ENCODE measurements at regions not wholly inside any gene's neighbourhood (a gene's known extent, or its start where the extent isn't known, plus 50 kb on each side); places are given as distances from the start of the nearest gene placed in this dataset.
"Not testable (repeated sequence)": the region's sequence is repeated elsewhere in the genome, so short reads cannot be mapped to it uniquely, and the experiment has no call there.

- intact Hi-C loops (cut with micrococcal nuclease), result no loop called here
These were observed 50.6 kb upstream of the RNF182 start for GRCh38 chr6:13874191-13874549.

- intact Hi-C loops (cut with micrococcal nuclease), result loop anchor here (1.0 to 2.0 kb wide), 4 partner anchors 59 to 201 kb away; partner anchors contain the start of gene MCUR1
These were observed 51.2 kb upstream of the RNF182 start for GRCh38 chr6:13873288-13874190.

- intact Hi-C loops (cut with micrococcal nuclease), result loop anchor here (1.0 to 2.0 kb wide), 4 partner anchors 58 to 202 kb away; partner anchors contain the start of gene MCUR1
These were observed 52.1 kb upstream of the RNF182 start for GRCh38 chr6:13872681-13873080.

GRCh38 chr6:13872006-13872405 is 52.7 kb upstream of the RNF182 start:
- intact Hi-C loops (cut with micrococcal nuclease), result loop anchor here (2.0 kb wide), 2 partner anchors 57 to 203 kb away; partner anchors contain the start of gene MCUR1

GRCh38 chr6:13870214-13870830 is 54.4 kb upstream of the RNF182 start:
- intact Hi-C loops (cut with micrococcal nuclease), result no loop called here

GRCh38 chr6:13868236-13868635 is 53.9 kb upstream of the MCUR1 start:
- intact Hi-C loops (cut with micrococcal nuclease), result no loop called here

- intact Hi-C loops (cut with micrococcal nuclease), result no loop called here
These were observed 51.9 kb upstream of the MCUR1 start for GRCh38 chr6:13866301-13866700.

- intact Hi-C loops (cut with micrococcal nuclease), result no loop called here
These were observed 50.8 kb upstream of the MCUR1 start for GRCh38 chr6:13865141-13865540.

GRCh38 chr6:13864669-13865068 is 50.3 kb upstream of the MCUR1 start:
- intact Hi-C loops (cut with micrococcal nuclease), result not testable (repeated sequence)

Measured in T-helper 1 cell treated with Interleukin-12 subunit alpha and Interleukin-12 subunit beta and Interleukin-4 antibody, amounts not matched to agents 30 ng/mL and 1 ng/mL, for 36 hours (primary cell).